Mucosa of rectum (tissue), 2 donors: ENCODE measurements at regions not wholly inside any gene's neighbourhood (a gene's known extent, or its start where the extent isn't known, plus 50 kb on each side); places are given as distances from the start of the nearest gene placed in this dataset.

Experiments used
- H3K27ac ChIP-seq, 2 donors: one replicate each; pipeline ENCODE4 v1.7.0; 2013; ENCODE audit warnings: inconsistent platforms in 2 of 2, low read depth in 2 of 2, low read length in 2 of 2
- H3K27me3 ChIP-seq, 2 donors: one replicate each; pipeline ENCODE4 v1.7.0; 2013; ENCODE audit warnings: low read length in 2 of 2; ENCODE audit not compliant: control insufficient read depth in 2 of 2, insufficient read depth in 2 of 2
- H3K36me3 ChIP-seq, 2 donors: one replicate each; pipeline ENCODE4 v1.7.0; 2013; ENCODE audit warnings: low read length in 2 of 2; ENCODE audit not compliant: control insufficient read depth in 2 of 2, insufficient read depth in 2 of 2
- H3K4me1 ChIP-seq, 2 donors: one replicate each; pipeline ENCODE4 v1.7.0; 2013; ENCODE audit warnings: low read length in 2 of 2, mild to moderate bottlenecking in 1 of 2; ENCODE audit not compliant: control insufficient read depth in 2 of 2, insufficient read depth in 2 of 2
- H3K4me3 ChIP-seq, 2 donors: one replicate each; pipeline ENCODE4 v1.7.0; 2013; ENCODE audit warnings: low read length in 2 of 2
- H3K9ac ChIP-seq, 2 donors: one replicate each; pipeline ENCODE4 v1.7.0; 2013; ENCODE audit warnings: low read length in 2 of 2, low read depth in 1 of 2, mild to moderate bottlenecking in 1 of 2
- H3K9me3 ChIP-seq, 2 donors: one replicate each; pipeline ENCODE4 v1.7.0; 2013; ENCODE audit warnings: low read length in 2 of 2; ENCODE audit not compliant: control insufficient read depth in 2 of 2
- donor health status: healthy.
- donor health status: Normal muscosa, but diverticular disease.

- H3K4me3 ChIP-seq: no peak overlapping the region
Observed at GRCh38 chr10:123600177-123600576, 66.0 kb upstream of the GPR26 start.

GRCh38 chr10:123603130-123603529 is 63.0 kb upstream of the GPR26 start:
- H3K9me3 ChIP-seq: no peaks in the 10 kb centered on the region
- no peaks in the 10 kb centered on the region for H3K4me1 ChIP-seq
- no peak overlapping the region for H3K9ac ChIP-seq
- H3K4me3 ChIP-seq: no peak overlapping the region
- no peaks in the 10 kb centered on the region for H3K36me3 ChIP-seq
- no peak overlapping the region for H3K27ac ChIP-seq
- H3K27me3 ChIP-seq: no peaks in the 10 kb centered on the region

More at GRCh38 chr10:123600177-123600576, 66.0 kb upstream of the GPR26 start:
- Histone ChIP-seq H3K4me1 (no peaks in the 10 kb centered on the region), H3K27ac (no peak overlapping the region), H3K9ac (no peak overlapping the region), H3K27me3 (no peaks in the 10 kb centered on the region), H3K9me3 (no peaks in the 10 kb centered on the region), H3K36me3 (no peaks in the 10 kb centered on the region)

GRCh38 chr10:123604506-123604905 is 61.6 kb upstream of the GPR26 start:
- no peaks in the 10 kb centered on the region for H3K36me3 ChIP-seq
- no peak overlapping the region for H3K4me3 ChIP-seq
- peaks cover 0 to 2% of the 10 kb centered on the region in 2 donors for H3K27me3 ChIP-seq
- H3K9me3 ChIP-seq: no peaks in the 10 kb centered on the region
- no peak overlapping the region for H3K9ac ChIP-seq
- no peak overlapping the region for H3K27ac ChIP-seq
- no peaks in the 10 kb centered on the region for H3K4me1 ChIP-seq

GRCh38 chr10:123606006-123606405 is 60.1 kb upstream of the GPR26 start:
- no peaks in the 10 kb centered on the region for H3K36me3 ChIP-seq
- no peak overlapping the region for H3K4me3 ChIP-seq
- H3K27me3 ChIP-seq: peaks cover 0 to 2% of the 10 kb centered on the region in 2 donors
- H3K4me1 ChIP-seq: no peaks in the 10 kb centered on the region
- no peaks in the 10 kb centered on the region for H3K9me3 ChIP-seq
- no peak overlapping the region for H3K27ac ChIP-seq
- no peak overlapping the region for H3K9ac ChIP-seq

- H3K9ac ChIP-seq: no peak overlapping the region
- H3K27me3 ChIP-seq: peaks cover 0 to 2% of the 10 kb centered on the region in 2 donors
- H3K36me3 ChIP-seq: no peaks in the 10 kb centered on the region
- no peak overlapping the region for H3K4me3 ChIP-seq
- H3K27ac ChIP-seq: no peak overlapping the region
- no peaks in the 10 kb centered on the region for H3K9me3 ChIP-seq
- no peaks in the 10 kb centered on the region for H3K4me1 ChIP-seq
Observed at GRCh38 chr10:123606955-123607354, 59.2 kb upstream of the GPR26 start.

- no peak overlapping the region for H3K9ac ChIP-seq
- peaks cover 0 to 2% of the 10 kb centered on the region in 2 donors for H3K27me3 ChIP-seq
- no peaks in the 10 kb centered on the region for H3K9me3 ChIP-seq
- H3K36me3 ChIP-seq: no peaks in the 10 kb centered on the region
- no peak overlapping the region for H3K4me3 ChIP-seq
- H3K4me1 ChIP-seq: no peaks in the 10 kb centered on the region
- no peak overlapping the region for H3K27ac ChIP-seq
Observed at GRCh38 chr10:123607386-123607785, 58.8 kb upstream of the GPR26 start.

GRCh38 chr10:123608047-123608446 is 58.1 kb upstream of the GPR26 start:
- Histone ChIP-seq H3K27me3 (peaks cover 0 to 2% of the 10 kb centered on the region in 2 donors), H3K4me3 (no peak overlapping the region), H3K36me3 (no peaks in the 10 kb centered on the region), H3K9me3 (no peaks in the 10 kb centered on the region), H3K27ac (no peak overlapping the region), H3K9ac (no peak overlapping the region), H3K4me1 (no peaks in the 10 kb centered on the region)

GRCh38 chr10:123611243-123611642 is 54.9 kb upstream of the GPR26 start:
- Histone ChIP-seq H3K4me3 (no peak overlapping the region), H3K9me3 (no peaks in the 10 kb centered on the region), H3K4me1 (no peaks in the 10 kb centered on the region), H3K36me3 (no peaks in the 10 kb centered on the region), H3K9ac (no peak overlapping the region), H3K27ac (no peak overlapping the region), H3K27me3 (peaks cover 0 to 2% of the 10 kb centered on the region in 2 donors)

- Histone ChIP-seq H3K36me3 (no peaks in the 10 kb centered on the region), H3K9ac (no peak overlapping the region), H3K27ac (no peak overlapping the region), H3K9me3 (no peaks in the 10 kb centered on the region), H3K4me3 (no peak overlapping the region), H3K27me3 (peaks cover 0 to 2% of the 10 kb centered on the region in 2 donors), H3K4me1 (no peaks in the 10 kb centered on the region)
Observed at GRCh38 chr10:123611876-123612275, 54.3 kb upstream of the GPR26 start.

GRCh38 chr10:123613346-123613850 is 52.8 kb upstream of the GPR26 start:
- H3K27ac ChIP-seq: no peak overlapping the region
- H3K9me3 ChIP-seq: no peaks in the 10 kb centered on the region
- no peak overlapping the region for H3K4me3 ChIP-seq
- no peaks in the 10 kb centered on the region for H3K36me3 ChIP-seq
- peaks cover 0 to 2% of the 10 kb centered on the region in 2 donors for H3K27me3 ChIP-seq
- H3K9ac ChIP-seq: no peak overlapping the region
- no peaks in the 10 kb centered on the region for H3K4me1 ChIP-seq

GRCh38 chr10:123614888-123615287 is 51.3 kb upstream of the GPR26 start:
- Histone ChIP-seq H3K27ac (no peak overlapping the region), H3K36me3 (no peaks in the 10 kb centered on the region), H3K27me3 (no peaks in the 10 kb centered on the region)

More at GRCh38 chr10:123614888-123615287, 51.3 kb upstream of the GPR26 start:
- Histone ChIP-seq H3K9ac (no peak overlapping the region), H3K4me3 (no peak overlapping the region), H3K9me3 (no peaks in the 10 kb centered on the region), H3K4me1 (no peaks in the 10 kb centered on the region)
